HG03558 (cell line): ENCODE measurements at regions not wholly inside any gene's neighbourhood (a gene's known extent, or its start where the extent isn't known, plus 50 kb on each side); places are given as distances from the start of the nearest gene placed in this dataset.

ENCODE experiments used
- ATAC-seq: cut with Tn5 transposase; IDR thresholded peaks from one replicate; pipeline ENCODE4 v1.9.1; 2021; ENCODE audit warnings: moderate number of reproducible peaks; ENCODE audit not compliant: unreplicated experiment; ENCODE audit errors: extremely low read depth

DNA sequence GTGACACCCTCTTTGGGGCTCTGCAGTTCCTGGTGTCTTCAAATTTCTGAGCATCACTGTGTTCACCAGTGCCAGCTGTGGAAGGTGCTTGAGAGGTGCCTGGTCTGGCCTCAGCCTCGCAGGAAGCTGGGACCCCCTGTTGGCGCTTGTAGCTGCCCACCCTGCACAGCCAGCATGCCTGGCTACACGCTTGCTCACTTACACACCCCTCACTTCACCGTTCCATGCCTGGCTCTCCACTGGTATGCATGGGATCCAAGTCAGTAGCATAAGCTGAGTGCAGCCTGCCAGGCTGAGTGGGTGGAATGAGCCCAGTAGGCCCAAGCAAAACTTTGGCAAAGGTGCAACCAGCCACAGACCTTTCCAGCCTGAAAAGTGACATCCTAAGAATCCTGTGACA lies 801.4 kb upstream of the PTPRD start:
- no peak for ATAC-seq

- no peak for ATAC-seq
These were observed 805.0 kb upstream of the PTPRD start for GRCh38 chr9:11417782-11418181.

DNA sequence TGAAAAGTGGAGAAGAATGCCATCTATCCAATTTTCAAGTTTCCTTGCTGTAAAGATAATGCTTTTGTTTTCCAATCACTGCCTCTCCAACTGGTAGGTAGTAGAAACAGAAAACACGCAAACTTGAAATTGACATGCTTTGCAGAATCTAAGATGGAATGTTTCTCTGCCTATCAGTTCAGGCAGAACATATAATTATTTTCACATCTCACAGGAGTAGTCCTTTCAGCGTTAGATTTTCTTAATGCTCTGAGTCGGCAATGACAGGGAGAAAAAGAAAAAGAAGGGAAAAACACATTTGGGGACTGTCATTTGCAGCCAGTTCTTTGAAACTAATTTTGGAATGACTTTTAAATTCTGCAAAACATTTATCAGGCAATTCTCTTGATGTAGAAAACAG lies 818.7 kb upstream of the PTPRD start:
- no peak for ATAC-seq

DNA sequence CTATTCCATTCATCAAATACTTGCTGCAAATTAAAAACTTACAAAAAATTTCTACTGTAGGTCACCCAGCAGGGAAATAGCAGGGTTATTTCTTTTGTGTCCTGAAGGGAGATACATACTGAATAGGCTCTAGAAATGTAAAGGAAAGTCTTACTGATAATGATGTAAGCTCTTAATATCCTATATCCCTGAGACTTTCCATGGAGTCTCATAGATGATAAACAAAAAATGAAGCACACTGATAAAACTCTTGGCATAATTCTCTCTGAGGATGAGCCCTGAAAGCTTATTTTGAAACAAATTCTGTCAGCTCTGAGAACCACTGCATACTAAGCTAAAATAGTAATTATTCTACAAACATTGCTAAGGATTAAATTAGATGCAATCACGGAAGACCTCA lies 819.6 kb upstream of the PTPRD start:
- no peak for ATAC-seq

DNA sequence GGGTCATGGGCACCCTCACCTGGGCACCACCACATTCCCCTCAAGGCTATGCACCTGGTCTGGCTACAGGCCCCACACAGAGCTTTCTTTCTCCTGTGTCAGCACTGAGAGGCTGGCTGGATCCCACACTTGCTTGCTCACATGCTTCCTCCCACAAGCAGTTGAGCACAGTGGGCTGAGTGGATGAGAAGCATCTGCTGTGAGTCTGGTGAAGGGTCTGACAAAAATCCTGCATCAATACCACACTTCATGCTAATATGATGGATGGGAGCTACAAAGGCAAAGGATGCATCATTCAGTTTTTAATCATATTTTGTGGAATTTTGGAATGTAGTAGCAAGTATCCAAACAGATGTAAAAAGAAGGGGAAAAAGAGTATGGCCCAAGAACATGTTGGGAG lies 830.8 kb upstream of the PTPRD start:
- no peak for ATAC-seq

DNA sequence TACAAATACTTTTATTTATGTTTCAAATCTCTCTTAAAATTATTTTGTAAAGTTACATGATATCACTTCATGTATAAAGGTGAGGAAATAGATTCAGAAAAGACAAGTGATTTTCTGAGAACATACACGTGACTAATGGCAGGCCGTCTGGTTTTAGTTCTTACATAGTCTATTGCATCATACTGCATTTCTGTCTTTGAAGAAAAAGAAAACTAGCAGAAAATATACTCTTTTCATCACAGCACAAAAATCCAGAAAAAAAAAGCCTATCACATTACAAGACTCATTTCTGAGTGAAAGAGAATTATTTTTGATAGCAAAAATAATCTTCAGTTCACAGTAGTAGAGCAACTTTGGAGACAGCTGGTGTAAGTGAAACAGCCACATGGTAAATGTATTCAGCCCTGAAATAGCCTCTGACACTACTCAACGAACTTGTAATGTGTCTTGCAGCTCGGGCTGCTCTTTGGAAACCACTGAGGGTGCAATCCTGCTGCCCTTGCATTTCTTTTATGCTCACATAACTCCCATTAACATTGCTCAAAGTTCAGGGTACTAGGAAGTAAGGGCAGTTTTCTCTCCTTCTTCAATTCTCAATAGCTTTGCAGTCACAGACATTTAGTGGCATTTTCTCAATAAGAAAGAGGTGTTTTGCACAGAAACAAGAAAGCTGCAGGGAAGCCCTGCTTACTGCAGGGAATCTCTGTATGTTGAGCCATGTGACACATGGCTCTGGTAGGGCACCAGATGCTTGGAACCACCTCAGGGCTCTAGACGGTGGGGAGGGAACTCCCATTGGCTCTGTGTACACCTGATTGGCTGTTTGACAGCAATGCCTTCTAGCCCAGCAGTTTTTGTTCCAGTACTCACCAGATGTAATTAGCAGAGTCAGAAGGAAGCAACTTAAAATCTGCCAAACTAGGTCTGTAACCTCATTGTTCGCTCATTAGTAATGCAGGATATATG lies 845.3 kb upstream of the PTPRD start:
- no peak for ATAC-seq

DNA sequence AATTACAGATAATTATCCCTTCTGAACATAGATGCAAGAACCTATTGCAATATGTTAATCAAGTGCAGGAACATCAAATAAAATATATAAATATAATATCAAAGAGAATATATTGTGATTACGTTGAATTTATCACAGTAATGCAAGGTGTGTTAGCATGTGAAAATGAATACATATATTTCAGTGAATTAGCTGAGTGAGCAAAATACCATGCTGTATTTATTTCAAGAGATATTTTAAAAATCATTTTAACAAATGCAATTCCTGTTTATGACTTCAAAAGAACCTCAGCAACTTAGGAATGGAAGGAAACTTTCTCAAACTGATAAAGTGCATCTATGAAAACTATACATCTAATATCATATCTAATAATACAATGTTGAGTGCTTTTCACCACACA lies 856.9 kb upstream of the PTPRD start:
- no peak for ATAC-seq

GRCh38 chr9:11471321-11471720 lies 858.5 kb upstream of the PTPRD start:
- ATAC-seq: no peak

- no peak for ATAC-seq
These were observed 888.0 kb upstream of the PTPRD start for GRCh38 chr9:11500780-11501179.

- ATAC-seq: no peak
These were observed 894.2 kb upstream of the PTPRD start for GRCh38 chr9:11506980-11507379.

- no peak for ATAC-seq
These were observed 924.8 kb upstream of the PTPRD start for GRCh38 chr9:11537566-11537965.

GRCh38 chr9:11542781-11543180 lies 930.0 kb upstream of the PTPRD start:
- no peak for ATAC-seq

- no peak for ATAC-seq
These were observed 933.4 kb upstream of the PTPRD start for GRCh38 chr9:11546231-11546630.

- ATAC-seq: no peak
These were observed 936.6 kb upstream of the PTPRD start for GRCh38 chr9:11549311-11549794.

DNA sequence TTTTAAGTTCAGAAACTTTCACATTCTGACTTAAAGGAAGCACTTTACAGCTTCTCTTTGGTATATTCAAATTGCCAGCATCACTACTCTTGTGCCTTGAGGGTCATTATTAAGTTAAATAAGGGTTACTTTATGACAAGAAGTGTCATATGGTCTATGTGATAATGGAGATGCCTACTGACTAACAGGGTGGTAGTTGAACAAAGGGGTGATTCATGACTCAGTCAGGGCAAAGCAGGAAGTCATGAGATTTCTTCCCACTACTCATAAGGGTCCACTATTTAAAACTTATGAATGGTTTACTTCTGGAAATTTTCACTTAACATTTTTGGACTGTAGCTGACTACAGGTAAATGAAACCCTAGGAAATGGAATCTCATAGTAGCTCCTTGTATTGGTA lies 938.3 kb upstream of the PTPRD start:
- ATAC-seq: no peak

DNA sequence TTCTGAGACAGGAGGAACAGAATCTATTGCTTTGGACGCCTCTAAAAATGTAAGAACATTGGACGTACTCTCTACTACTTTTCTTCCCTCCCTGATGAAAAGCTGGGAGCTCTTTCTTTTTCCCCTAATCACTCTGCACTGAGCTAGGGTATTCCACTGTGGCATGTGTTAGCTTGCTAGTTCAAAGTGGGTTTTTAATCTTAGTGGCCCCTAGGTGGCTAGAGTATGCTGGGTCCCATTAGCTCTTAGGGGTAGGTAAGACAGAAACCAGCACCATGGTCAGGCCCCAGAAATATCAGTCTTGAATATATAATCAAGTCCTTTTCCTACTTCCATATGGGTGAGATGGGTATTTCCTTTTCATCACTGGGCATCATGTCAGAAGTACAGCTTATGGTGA lies 945.2 kb upstream of the PTPRD start:
- no peak for ATAC-seq

DNA sequence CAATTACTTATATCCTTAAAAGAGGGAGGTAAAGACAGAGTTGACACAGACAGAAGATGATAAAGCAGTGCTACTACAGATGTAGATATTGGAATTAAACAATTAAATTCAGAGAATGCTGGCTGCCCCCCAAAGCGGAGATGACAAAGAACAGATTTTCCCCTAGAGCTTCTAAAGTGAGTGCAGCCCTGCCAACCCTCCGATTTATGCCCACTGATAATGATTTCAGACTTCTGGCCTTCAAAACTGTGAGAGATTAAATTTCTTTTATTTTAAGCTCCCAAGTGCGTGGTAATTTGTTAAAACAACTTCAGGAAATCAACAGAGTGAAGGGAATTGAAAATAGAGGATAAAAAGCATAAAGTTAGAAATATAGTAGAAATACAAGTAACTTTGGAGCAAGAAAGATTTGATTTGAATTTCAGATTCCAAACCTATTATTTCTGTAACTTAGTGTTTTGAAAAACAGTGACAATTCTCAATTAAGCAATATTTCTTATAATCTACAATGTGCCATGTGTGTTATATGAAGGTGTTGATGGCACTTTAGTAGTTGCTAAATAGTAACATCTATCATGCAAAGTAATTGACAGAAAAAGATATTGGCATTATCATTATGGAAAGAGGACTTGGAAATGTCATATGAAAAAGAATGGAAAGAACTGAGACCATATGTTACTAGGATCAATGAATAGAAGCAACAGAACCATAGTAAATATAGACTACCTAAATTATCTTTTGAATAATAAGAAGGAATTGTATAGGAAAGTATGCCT lies 946.4 kb upstream of the PTPRD start:
- ATAC-seq: no peak

GRCh38 chr9:11577522-11577921 lies 964.7 kb upstream of the PTPRD start:
- ATAC-seq: no peak

DNA sequence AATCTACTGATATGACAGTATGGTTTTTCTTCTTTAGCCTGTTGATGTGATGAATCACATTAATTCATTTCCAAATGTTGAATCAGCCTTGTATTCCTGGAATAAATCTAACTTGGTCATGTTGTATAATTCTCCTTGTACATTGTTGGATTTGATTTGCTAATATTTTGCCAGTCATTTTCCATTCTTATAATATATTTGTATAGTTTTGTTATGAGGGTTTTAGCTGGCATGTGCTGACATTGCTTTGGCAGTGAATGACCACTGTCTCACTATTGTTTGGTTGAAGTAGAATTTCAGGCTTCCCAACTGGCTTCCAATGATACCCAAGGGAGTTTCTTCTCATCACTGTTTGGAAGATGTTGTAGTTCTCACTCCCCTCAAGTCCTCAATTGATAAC lies 983.0 kb upstream of the PTPRD start:
- no peak for ATAC-seq

GRCh38 chr9:11618241-11618805 lies 1005.5 kb upstream of the PTPRD start:
- no peak for ATAC-seq

GRCh38 chr9:11632691-11633090 lies 1019.9 kb upstream of the PTPRD start:
- ATAC-seq: no peak
